LNCaP clone FGC (cell line): ENCODE measurements at regions not wholly inside any gene's neighbourhood (a gene's known extent, or its start where the extent isn't known, plus 50 kb on each side); places are given as distances from the start of the nearest gene placed in this dataset.

Source experiments
- DNase-seq: peaks from one replicate; pipeline ENCODE4 v3.0.0-alpha.2; 2011; ENCODE audit warnings: low read depth
- H3K4me3 ChIP-seq: 2 replicates; pipeline ENCODE4 v1.5.1; 2011; ENCODE audit warnings: mild to moderate bottlenecking, low read depth, low read length, control low read depth
- TF ChIP-seq, protein P1 (sequence below): IDR thresholded peaks from 2 replicates; pipeline ENCODE4 v1.5.1; 2012; ENCODE audit warnings: mild to moderate bottlenecking; ENCODE audit not compliant: control insufficient read depth, insufficient read depth; ENCODE audit errors: extremely low read depth

DNA sequence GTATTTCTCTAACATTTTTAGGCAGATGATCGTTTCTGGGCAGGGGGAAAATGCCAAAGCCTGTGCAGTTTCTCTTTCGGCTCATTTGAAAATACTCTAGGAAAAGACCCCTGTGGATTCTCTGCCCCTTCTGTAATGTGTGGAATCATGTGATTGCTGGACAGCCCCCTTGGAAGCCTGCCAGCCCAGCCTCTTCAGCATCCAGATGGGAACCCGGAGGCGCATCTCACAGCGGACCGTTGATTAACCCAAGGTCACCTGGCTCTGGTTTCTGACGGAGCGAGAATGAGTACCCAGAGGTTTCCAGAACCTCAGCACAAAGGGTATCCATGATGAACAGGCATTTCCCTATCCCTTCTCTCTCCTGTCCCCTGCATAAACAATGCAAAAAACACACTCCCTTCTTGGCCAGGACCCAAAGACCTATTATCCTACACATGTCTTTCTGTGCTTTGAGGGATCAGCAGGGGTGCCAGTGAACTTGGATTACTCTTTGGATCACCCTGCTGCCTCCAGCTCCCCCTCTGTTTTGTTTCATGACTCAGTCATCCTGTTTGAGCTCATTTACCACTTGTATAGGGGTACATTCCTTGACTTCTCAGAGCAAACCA, 957.1 kb upstream of the RBFOX1 start:
- H3K4me3 ChIP-seq, result no peak overlapping the region
- DNase-seq, result no peak
- TF ChIP-seq, protein P1, sequence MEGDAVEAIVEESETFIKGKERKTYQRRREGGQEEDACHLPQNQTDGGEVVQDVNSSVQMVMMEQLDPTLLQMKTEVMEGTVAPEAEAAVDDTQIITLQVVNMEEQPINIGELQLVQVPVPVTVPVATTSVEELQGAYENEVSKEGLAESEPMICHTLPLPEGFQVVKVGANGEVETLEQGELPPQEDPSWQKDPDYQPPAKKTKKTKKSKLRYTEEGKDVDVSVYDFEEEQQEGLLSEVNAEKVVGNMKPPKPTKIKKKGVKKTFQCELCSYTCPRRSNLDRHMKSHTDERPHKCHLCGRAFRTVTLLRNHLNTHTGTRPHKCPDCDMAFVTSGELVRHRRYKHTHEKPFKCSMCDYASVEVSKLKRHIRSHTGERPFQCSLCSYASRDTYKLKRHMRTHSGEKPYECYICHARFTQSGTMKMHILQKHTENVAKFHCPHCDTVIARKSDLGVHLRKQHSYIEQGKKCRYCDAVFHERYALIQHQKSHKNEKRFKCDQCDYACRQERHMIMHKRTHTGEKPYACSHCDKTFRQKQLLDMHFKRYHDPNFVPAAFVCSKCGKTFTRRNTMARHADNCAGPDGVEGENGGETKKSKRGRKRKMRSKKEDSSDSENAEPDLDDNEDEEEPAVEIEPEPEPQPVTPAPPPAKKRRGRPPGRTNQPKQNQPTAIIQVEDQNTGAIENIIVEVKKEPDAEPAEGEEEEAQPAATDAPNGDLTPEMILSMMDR, result no peak

DNA sequence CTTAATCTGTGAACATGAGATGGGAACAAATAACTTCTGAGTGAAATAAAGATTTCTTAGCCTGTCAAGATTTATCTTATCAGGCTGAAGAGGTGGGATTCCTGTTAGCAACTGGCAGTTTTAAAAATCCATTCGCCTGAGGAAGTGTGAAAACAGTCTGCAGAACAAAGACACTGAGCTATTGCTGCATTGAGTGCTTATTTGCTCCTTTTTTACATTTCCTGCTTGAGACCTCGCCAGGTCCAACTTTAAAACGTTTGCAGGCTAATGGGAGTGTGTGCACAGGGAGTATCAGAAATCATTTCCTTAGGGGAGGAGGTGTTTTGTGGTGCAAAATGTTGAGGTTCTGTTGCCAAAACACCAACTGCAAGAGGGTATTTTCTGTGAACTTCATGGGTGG, 957.8 kb upstream of the RBFOX1 start:
- no peak for DNase-seq
- TF ChIP-seq, protein P1, result no peak
- no peak overlapping the region for H3K4me3 ChIP-seq

DNA sequence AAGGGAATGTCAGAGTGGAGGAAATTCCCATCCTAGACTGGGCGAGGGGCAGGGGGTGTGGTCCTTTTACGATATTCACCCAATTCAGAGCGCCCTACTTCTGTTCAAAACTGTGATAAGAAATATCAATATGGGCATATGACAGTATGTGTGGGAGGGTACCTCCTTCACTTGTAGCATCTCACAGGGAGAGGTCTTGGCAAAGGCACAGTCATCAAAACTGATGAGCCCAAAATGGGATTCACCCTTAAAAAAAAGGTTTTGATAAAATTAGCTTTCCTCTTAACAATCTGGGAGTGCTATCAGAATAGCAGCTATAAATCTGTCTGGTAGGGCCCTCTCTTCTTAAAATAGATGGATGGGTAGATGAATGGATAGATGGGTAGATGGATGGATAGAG, 967.8 kb upstream of the RBFOX1 start:
- H3K4me3 ChIP-seq, result no peak overlapping the region
- DNase-seq, result no peak
- TF ChIP-seq, protein P1, result no peak

DNA sequence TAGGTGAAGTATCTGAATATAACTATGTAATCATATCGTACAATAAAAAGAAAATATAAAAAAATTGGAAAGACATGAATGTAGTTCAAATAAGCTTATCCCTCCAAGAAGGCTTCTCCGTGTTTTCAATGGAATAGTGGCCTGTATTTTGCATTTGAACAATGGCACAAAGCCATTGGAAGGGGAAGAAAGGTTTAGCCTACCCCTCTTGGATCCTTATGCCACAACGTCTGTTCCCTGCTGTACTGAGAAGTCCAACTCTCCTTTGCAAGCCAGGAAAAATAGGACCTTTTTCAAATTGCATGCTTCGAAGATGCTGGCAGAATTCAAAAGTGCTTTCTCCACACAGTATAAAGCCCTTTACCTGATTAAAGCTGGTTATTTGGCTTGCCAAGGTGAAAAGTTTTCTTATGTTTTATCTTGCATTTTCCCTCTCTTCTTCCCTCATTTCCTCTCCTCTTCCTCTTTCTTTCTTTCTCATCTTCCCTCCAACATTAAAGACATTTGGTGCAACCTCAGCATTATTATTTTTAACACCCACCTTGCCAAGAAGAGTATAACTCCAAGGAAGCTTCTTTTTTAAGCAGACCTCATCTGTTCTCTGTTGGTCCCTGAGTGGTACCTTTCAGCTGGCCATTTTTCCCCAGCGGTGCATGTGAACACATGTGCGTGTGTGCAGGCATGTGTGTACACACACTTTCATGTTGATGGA, 968.6 kb upstream of the RBFOX1 start:
- TF ChIP-seq, protein P1, result no peak
- no peak for DNase-seq
- no peak overlapping the region for H3K4me3 ChIP-seq

DNA sequence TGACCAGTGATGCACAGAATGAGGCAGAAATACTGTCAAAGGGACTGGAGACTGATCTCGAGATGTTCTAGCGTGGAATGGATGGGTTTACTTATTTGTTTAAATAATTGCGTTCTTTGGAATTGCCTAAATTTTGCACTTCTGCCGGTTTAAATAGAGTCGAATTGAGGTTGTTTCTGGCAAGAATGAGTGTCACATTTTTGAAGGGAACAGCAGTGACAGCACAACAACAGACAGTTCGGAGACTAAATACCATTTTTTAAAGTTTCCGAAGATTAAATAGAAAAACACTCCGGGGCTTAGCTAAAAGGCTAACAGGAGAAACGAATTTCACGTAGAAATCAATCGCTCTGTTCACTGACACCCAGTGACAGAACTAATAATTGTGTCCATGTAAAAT, 969.2 kb upstream of the RBFOX1 start:
- H3K4me3 ChIP-seq, result no peak overlapping the region
- DNase-seq, result no peak
- TF ChIP-seq, protein P1, result no peak

DNA sequence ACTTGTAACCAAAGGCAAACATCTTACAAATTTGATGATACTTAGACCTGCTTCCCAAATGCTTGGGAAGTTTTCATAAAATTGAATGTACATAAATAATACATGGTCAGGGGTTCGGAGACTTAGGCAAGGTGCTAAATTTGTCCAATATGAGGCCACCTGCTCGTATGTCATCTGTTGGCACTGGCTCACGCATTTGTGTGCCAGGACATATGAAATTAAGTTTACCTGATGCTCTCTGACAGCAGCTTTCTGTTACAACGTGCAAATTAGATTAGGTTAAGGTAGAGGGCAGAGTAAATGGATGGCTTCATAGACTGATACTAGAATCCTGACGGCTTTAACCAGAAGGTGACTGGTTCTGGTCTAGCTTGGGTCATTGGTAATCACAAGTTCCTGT, 970.3 kb upstream of the RBFOX1 start:
- no peak for DNase-seq
- no peak overlapping the region for H3K4me3 ChIP-seq
- TF ChIP-seq, protein P1, result no peak

DNA sequence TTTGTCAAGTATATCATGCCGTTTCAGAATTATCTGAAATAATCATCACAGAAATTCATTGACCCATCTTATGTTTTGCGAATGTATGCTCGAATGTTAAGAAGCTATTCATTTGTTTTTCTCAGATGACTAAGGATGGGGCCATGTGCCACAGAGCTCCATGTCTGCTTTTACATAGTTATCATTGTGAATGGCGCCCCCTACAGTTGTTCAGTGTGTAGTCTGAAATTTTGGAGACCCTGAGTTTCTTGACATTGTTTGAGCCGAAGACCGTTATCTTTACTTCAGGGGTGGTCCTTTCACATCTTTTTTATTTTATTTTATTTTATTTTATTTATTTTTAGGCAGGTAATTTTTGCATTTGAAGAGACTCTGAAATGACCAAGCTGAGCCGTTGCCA, 972.0 kb upstream of the RBFOX1 start:
- TF ChIP-seq, protein P1, result no peak
- DNase-seq, result no peak
- H3K4me3 ChIP-seq, result no peak overlapping the region
